Vagina (tissue), 2 donors: ENCODE measurements at regions not wholly inside any gene's neighbourhood (a gene's known extent, or its start where the extent isn't known, plus 50 kb on each side); places are given as distances from the start of the nearest gene placed in this dataset.

ENCODE experiments used
- DNase-seq, 2 donors: peaks; one replicate each; pipeline ENCODE4 v3.0.0-alpha.2; 2017; ENCODE audit errors: extremely low spot score in 2 of 2
- H3K27ac ChIP-seq: fragments of 200-600 bp; sonication (generic); one replicate; pipeline ENCODE4 v1.5.1; 2019
- H3K27me3 ChIP-seq: fragments of 200-600 bp; sonication (generic); one replicate; pipeline ENCODE4 v1.5.1; 2019
- H3K36me3 ChIP-seq, 2 donors: fragments of 200-600 bp; sonication (generic); one replicate each; pipeline ENCODE4 v1.5.1; 2017 to 2019
- H3K4me1 ChIP-seq: fragments of 200-600 bp; sonication (generic); one replicate; pipeline ENCODE4 v1.5.1; 2019
- H3K4me3 ChIP-seq, 2 donors: fragments of 200-600 bp; sonication (generic); 1 replicate in 1 of 2; 2 replicates in 1 of 2; pipeline ENCODE4 v1.5.1; 2016 to 2019
- H3K9me3 ChIP-seq: fragments of 200-600 bp; sonication (generic); one replicate; pipeline ENCODE4 v1.5.1; 2019
- CTCF ChIP-seq, 3 experiments: fragments of 450-650 bp in 2 of 3; fragments of 200-600 bp in 1 of 3; sonication (generic) in 1 of 3; IDR thresholded peaks; one replicate each; pipeline ENCODE4 v1.5.1; 2017 to 2019; ENCODE audit warnings: antibody characterized with exemption in 3 of 3, mild to moderate bottlenecking in 2 of 3, moderate library complexity in 2 of 3
- POLR2A ChIP-seq, 2 donors: fragments of 450-650 bp; IDR thresholded peaks; one replicate each; pipeline ENCODE4 v1.6.1; 2017; ENCODE audit warnings: antibody characterized with exemption in 2 of 2, mild to moderate bottlenecking in 2 of 2, moderate library complexity in 2 of 2
- POLR2AphosphoS5 ChIP-seq, 2 donors: sonication (generic); formaldehyde crosslinking; IDR thresholded peaks; one replicate each; pipeline ENCODE4 v1.9.0; 2017; ENCODE audit warnings: antibody characterized with exemption in 2 of 2, mild to moderate bottlenecking in 2 of 2, low read depth in 1 of 2; ENCODE audit not compliant: insufficient read depth in 1 of 2
- intact Hi-C: fragments of 100-400 bp; cut with DNase I; formaldehyde crosslinking; loops from one replicate; pipeline ENCODE4 v1.15.1; 2023

- H3K4me1 ChIP-seq = no peaks in the 10 kb centered on the region
- TF ChIP-seq CTCF (IDR thresholded peaks at IDR 0.05) = no peak
- TF ChIP-seq POLR2A (IDR thresholded peaks at IDR 0.05) = no peak
- TF ChIP-seq POLR2AphosphoS5 (IDR thresholded peaks at IDR 0.05; ENCODE audit: insufficient read depth in 1 of 2, low read depth in 1 of 2) = no peak
- intact Hi-C loops = no loop called here
Observed at GRCh38 chr13:80224468-80224867, 116.5 kb downstream of the SPRY2 start.

GRCh38 chr13:80217614-80218456 lies 123.1 kb downstream of the SPRY2 start:
- Histone ChIP-seq H3K9me3 (no peaks in the 10 kb centered on the region), H3K4me1 (no peaks in the 10 kb centered on the region), H3K27ac (no peak overlapping the region), H3K4me3 (no peak overlapping the region), H3K27me3 (no peaks in the 10 kb centered on the region), H3K36me3 (no peaks in the 10 kb centered on the region)
- intact Hi-C loops = no loop called here
- TF ChIP-seq CTCF (IDR thresholded peaks at IDR 0.05) = no peak
- TF ChIP-seq POLR2A (IDR thresholded peaks at IDR 0.05) = no peak
- no peak for TF ChIP-seq POLR2AphosphoS5 (IDR thresholded peaks at IDR 0.05; ENCODE audit: insufficient read depth in 1 of 2, low read depth in 1 of 2)
- DNase-seq = no peak

More at GRCh38 chr13:80224468-80224867, 116.5 kb downstream of the SPRY2 start:
- Histone ChIP-seq H3K36me3 (no peaks in the 10 kb centered on the region), H3K9me3 (no peaks in the 10 kb centered on the region), H3K27me3 (no peaks in the 10 kb centered on the region), H3K27ac (no peak overlapping the region), H3K4me3 (no peak overlapping the region)
- no peak for DNase-seq

GRCh38 chr13:80215368-80215767 lies 125.6 kb downstream of the SPRY2 start:
- intact Hi-C loops = no loop called here
- DNase-seq = no peak
- no peak overlapping the region for H3K27ac ChIP-seq
- no peaks in the 10 kb centered on the region for H3K9me3 ChIP-seq
- H3K36me3 ChIP-seq = no peaks in the 10 kb centered on the region
- no peak overlapping the region for H3K4me3 ChIP-seq
- H3K4me1 ChIP-seq = no peaks in the 10 kb centered on the region
- H3K27me3 ChIP-seq = no peaks in the 10 kb centered on the region
- no peak for TF ChIP-seq POLR2AphosphoS5 (IDR thresholded peaks at IDR 0.05; ENCODE audit: insufficient read depth in 1 of 2, low read depth in 1 of 2)
- TF ChIP-seq CTCF (IDR thresholded peaks at IDR 0.05) = no peak
- no peak for TF ChIP-seq POLR2A (IDR thresholded peaks at IDR 0.05)

GRCh38 chr13:80214521-80214991 lies 126.4 kb downstream of the SPRY2 start:
- Histone ChIP-seq H3K4me1 (no peaks in the 10 kb centered on the region), H3K9me3 (no peaks in the 10 kb centered on the region), H3K27me3 (no peaks in the 10 kb centered on the region), H3K4me3 (no peak overlapping the region), H3K36me3 (no peaks in the 10 kb centered on the region), H3K27ac (no peak overlapping the region)
- no peak for TF ChIP-seq POLR2AphosphoS5 (IDR thresholded peaks at IDR 0.05; ENCODE audit: insufficient read depth in 1 of 2, low read depth in 1 of 2)
- no peak for TF ChIP-seq CTCF (IDR thresholded peaks at IDR 0.05)
- no peak for TF ChIP-seq POLR2A (IDR thresholded peaks at IDR 0.05)
- no peak for DNase-seq
- intact Hi-C loops = no loop called here

- H3K4me1 ChIP-seq = no peaks in the 10 kb centered on the region
- no peaks in the 10 kb centered on the region for H3K36me3 ChIP-seq
- intact Hi-C loops = no loop called here
- TF ChIP-seq POLR2A (IDR thresholded peaks at IDR 0.05) (no peak), POLR2AphosphoS5 (IDR thresholded peaks at IDR 0.05; ENCODE audit: insufficient read depth in 1 of 2, low read depth in 1 of 2) (no peak), CTCF (IDR thresholded peaks at IDR 0.05) (no peak)
- no peak for DNase-seq
- no peak overlapping the region for H3K27ac ChIP-seq
- H3K27me3 ChIP-seq = no peaks in the 10 kb centered on the region
- H3K9me3 ChIP-seq = no peaks in the 10 kb centered on the region
- no peak overlapping the region for H3K4me3 ChIP-seq
Observed at GRCh38 chr13:80214050-80214449, 126.9 kb downstream of the SPRY2 start.
